NB4 (cell line): ENCODE measurements at regions not wholly inside any gene's neighbourhood (a gene's known extent, or its start where the extent isn't known, plus 50 kb on each side); places are given as distances from the start of the nearest gene placed in this dataset.

Experiments used
- POLR2A ChIP-seq: IDR thresholded peaks from 2 replicates; pipeline ENCODE4 v1.6.1; 2011; ENCODE audit warnings: mild to moderate bottlenecking; ENCODE audit not compliant: insufficient read length; ENCODE audit errors: extremely low read depth
- TF ChIP-seq, protein P1 (sequence below): IDR thresholded peaks from one replicate; pipeline ENCODE4 v1.5.1; 2012; ENCODE audit warnings: low read depth, low read length

- TF ChIP-seq, protein P1, sequence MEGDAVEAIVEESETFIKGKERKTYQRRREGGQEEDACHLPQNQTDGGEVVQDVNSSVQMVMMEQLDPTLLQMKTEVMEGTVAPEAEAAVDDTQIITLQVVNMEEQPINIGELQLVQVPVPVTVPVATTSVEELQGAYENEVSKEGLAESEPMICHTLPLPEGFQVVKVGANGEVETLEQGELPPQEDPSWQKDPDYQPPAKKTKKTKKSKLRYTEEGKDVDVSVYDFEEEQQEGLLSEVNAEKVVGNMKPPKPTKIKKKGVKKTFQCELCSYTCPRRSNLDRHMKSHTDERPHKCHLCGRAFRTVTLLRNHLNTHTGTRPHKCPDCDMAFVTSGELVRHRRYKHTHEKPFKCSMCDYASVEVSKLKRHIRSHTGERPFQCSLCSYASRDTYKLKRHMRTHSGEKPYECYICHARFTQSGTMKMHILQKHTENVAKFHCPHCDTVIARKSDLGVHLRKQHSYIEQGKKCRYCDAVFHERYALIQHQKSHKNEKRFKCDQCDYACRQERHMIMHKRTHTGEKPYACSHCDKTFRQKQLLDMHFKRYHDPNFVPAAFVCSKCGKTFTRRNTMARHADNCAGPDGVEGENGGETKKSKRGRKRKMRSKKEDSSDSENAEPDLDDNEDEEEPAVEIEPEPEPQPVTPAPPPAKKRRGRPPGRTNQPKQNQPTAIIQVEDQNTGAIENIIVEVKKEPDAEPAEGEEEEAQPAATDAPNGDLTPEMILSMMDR: no peak
- no peak for TF ChIP-seq POLR2A
Measured at GRCh38 chr5:124134941-124135340, 611.5 kb downstream of the ZNF608 start.
